NCI-H2227 treated with DMSO at 0.1 percent for 48 hours (cell line): ENCODE measurements at regions not wholly inside any gene's neighbourhood (a gene's known extent, or its start where the extent isn't known, plus 50 kb on each side); places are given as distances from the start of the nearest gene placed in this dataset.

Experiments used
- DNase-seq: peaks from one replicate; lab custom pipeline; 2025; lab: John Stamatoyannopoulos, UW

- no peak for DNase-seq
These were observed 58.4 kb downstream of the SLC25A47 start for GRCh38 chr14:100381395-100382105.

GRCh38 chr14:100382106-100382455 is 58.9 kb downstream of the SLC25A47 start:
- no peak for DNase-seq

GRCh38 chr14:100383727-100384158 is 60.6 kb downstream of the SLC25A47 start:
- peak; percentile 41 for DNase-seq

GRCh38 chr14:100384277-100384676 is 61.1 kb downstream of the SLC25A47 start:
- no peak for DNase-seq

GRCh38 chr14:100384819-100385813 is 62.0 kb downstream of the SLC25A47 start:
- peak; percentile 42 for DNase-seq

- no peak for DNase-seq
These were observed 63.0 kb downstream of the SLC25A47 start for GRCh38 chr14:100386121-100386520.

- no peak for DNase-seq
These were observed 63.7 kb downstream of the SLC25A47 start for GRCh38 chr14:100386846-100387245.

GRCh38 chr14:100387450-100387849 is 64.3 kb downstream of the SLC25A47 start:
- DNase-seq: no peak

- no peak for DNase-seq
These were observed 65.2 kb downstream of the SLC25A47 start for GRCh38 chr14:100388103-100389054.

GRCh38 chr14:100389497-100390104 is 66.5 kb downstream of the SLC25A47 start:
- no peak for DNase-seq

GRCh38 chr14:100391173-100391572 is 68.0 kb downstream of the SLC25A47 start:
- DNase-seq: no peak

GRCh38 chr14:100391724-100392123 is 68.6 kb downstream of the SLC25A47 start:
- peak; percentile 44 for DNase-seq

GRCh38 chr14:100392356-100392755 is 69.2 kb downstream of the SLC25A47 start:
- peak; percentile 91 for DNase-seq

GRCh38 chr14:100393362-100393761 is 70.2 kb downstream of the SLC25A47 start:
- DNase-seq: no peak

GRCh38 chr14:100393906-100394732 is 71.0 kb downstream of the SLC25A47 start:
- no peak for DNase-seq

GRCh38 chr14:100394886-100395672 is 71.9 kb downstream of the SLC25A47 start:
- DNase-seq: no peak

- DNase-seq: no peak
These were observed 73.2 kb downstream of the SLC25A47 start for GRCh38 chr14:100396266-100396795.

GRCh38 chr14:100397005-100397404 is 73.9 kb downstream of the SLC25A47 start:
- DNase-seq: no peak

- DNase-seq: no peak
These were observed 74.9 kb downstream of the SLC25A47 start for GRCh38 chr14:100398044-100398443.
